COR-L47 (cell line): ENCODE measurements at regions not wholly inside any gene's neighbourhood (a gene's known extent, or its start where the extent isn't known, plus 50 kb on each side); places are given as distances from the start of the nearest gene placed in this dataset.
A peak's percentile ranks its signal among the peaks of the same experiment; 100 is the strongest.

Experiments
- DNase-seq: peaks from one replicate; lab custom pipeline; 2025; lab: John Stamatoyannopoulos, UW

GRCh38 chr2:58562276-58562675 lies 321.2 kb upstream of the FANCL start:
- no peak for DNase-seq

- no peak for DNase-seq
Measured at GRCh38 chr2:58560531-58560930, 319.4 kb upstream of the FANCL start.

DNA sequence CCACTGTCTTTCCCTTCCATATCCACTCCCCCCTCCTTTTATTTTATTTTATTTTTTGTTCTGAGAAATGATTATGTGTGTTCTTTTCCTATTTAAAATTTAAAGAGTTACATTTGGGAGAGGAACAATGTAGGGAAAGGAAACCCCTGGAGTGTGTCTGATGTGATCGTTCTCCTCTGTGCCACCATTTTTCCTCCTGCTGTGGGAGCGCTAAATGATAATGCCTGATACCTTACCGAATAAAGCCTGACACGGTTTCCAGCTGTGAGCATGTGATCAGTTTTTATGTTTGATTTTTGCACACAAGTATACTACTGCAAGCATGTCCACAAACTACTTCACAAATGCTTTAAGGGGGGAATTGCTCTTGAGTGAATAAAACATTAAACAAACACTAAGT lies 317.8 kb upstream of the FANCL start:
- no peak for DNase-seq

GRCh38 chr2:58557176-58557575 lies 316.1 kb upstream of the FANCL start:
- no peak for DNase-seq

DNA sequence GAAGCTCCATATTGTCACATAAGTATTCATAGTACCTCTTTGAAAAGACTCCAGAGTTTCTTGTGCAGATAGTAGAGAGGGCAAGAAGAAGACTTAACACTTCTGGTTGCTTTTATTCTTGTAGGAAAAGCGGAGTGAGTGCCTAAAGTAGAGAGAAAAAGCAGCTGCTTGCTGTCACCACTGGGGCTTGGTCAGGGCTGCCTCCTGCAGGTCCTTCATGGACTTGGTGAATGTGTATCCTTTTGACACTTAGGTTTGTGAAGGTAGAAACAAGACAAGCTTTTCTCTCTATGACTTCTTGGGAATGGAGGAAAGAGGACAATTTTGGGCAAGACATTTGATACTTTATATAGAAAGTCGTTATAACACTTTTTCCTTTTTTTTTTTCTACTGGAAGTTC lies 312.8 kb upstream of the FANCL start:
- DNase-seq: no peak

- DNase-seq: no peak
Measured at GRCh38 chr2:58553522-58553921, 312.4 kb upstream of the FANCL start.

GRCh38 chr2:58545300-58546280 lies 304.5 kb upstream of the FANCL start:
- DNase-seq: no peak

DNA sequence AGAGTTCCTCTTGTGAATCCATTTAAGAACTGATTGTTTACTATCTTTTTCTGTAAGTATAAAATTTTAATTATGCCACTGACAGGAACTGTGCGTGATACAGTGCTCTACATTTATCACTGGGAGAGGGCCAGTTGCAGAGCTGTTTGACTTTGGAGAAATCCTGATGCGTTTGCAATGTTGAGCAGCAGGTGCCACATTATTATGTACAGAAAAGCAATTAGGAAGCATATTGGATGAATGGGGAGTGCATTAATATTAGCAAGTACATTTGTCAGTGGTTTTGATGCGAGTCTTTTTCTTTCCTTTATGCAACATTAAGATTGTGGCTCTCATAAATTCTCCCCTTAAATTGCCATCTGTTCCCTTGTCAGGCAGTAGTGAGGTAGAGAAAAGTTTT lies 302.3 kb upstream of the FANCL start:
- peak; percentile 12 for DNase-seq

GRCh38 chr2:58541511-58541910 lies 300.4 kb upstream of the FANCL start:
- DNase-seq: no peak

DNA sequence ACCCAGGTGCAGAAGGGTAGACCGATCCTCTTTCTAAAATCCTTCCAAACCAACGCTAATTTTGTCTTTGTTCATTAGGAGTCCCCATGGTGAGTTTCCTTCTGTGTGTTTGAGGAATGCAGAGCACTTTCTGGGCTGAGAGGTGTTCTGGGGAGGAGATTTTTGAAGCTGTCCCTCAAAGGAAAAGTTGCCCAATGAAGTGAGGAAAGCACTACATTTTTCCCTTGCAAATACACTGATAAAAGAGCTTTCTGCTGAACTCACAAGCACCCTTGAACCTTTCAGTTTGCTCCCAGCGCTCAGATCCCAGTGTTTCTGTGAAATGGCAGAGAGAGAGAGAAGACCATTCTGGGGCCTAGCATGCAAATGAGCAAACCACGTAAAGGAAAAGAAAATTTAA lies 299.6 kb upstream of the FANCL start:
- no peak for DNase-seq

- peak; percentile 63 for DNase-seq
Measured at GRCh38 chr2:58539973-58540372, 298.8 kb upstream of the FANCL start.

DNA sequence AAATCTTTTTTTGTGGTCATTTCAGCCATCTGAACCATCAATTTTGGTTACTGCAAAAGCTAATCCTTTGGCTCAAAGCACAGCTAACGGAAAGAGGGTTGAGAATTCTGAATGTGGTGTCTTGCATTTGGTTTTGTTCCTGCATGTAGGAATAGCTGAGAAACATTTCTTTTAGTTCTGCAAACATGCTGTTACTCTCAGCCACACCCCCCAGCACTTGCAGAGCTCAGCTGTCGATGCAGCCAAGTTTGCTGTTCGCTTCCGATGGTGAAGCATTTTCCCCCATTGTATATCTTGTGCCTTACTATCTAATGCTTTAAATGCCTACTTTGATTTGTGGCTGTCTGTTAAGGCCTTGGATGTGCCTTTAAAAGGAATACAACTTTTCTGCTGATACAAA lies 294.9 kb upstream of the FANCL start:
- no peak for DNase-seq

- peak; percentile 80 for DNase-seq
Measured at GRCh38 chr2:58535182-58535581, 294.1 kb upstream of the FANCL start.

DNA sequence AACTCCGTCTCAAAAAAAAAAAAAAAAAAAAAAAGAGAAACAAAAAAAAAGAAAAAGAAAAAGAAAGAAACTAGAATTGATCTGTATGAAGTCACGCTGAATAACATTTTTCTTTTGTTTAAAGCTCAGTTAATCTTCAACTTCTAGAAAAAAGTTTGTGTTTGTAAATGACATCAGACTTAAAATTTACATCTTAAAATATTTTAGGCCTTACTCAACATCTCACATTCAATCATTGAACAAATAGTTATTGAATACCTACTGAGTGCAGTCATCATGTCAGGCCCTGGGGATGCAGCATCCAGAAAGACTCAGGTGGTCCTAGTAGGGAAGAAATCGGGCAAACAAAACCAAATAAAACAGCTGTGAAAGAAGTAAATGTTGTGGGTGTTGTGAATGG lies 292.3 kb upstream of the FANCL start:
- no peak for DNase-seq

GRCh38 chr2:58532641-58533040 lies 291.5 kb upstream of the FANCL start:
- DNase-seq: no peak

- DNase-seq: no peak
Measured at GRCh38 chr2:58527647-58528046, 286.5 kb upstream of the FANCL start.

- peak; percentile 65 for DNase-seq
Measured at GRCh38 chr2:58521803-58522554, 280.9 kb upstream of the FANCL start.

- DNase-seq: no peak
Measured at GRCh38 chr2:58520903-58521302, 279.8 kb upstream of the FANCL start.

DNA sequence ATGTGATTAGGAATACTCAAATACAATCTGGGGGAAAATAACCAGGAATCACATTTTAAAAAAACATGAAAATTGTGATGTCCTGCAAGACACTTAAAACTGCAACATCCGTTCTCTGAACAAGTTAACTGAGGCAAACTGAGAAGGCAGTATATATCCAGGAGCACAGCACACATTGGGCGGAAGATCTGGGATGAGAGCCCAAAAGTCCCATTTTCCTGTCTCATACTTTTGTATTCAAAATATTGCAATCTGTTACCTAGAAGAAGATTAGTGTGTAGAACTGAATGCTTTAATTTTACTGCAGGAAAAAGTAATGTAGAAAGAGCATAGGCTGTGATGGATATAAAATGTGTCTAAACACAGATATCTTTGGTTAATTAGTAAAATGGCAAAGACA lies 276.8 kb upstream of the FANCL start:
- DNase-seq: no peak

GRCh38 chr2:58516695-58517094 lies 275.6 kb upstream of the FANCL start:
- DNase-seq: no peak

- no peak for DNase-seq
Measured at GRCh38 chr2:58515827-58516573, 274.9 kb upstream of the FANCL start.

DNA sequence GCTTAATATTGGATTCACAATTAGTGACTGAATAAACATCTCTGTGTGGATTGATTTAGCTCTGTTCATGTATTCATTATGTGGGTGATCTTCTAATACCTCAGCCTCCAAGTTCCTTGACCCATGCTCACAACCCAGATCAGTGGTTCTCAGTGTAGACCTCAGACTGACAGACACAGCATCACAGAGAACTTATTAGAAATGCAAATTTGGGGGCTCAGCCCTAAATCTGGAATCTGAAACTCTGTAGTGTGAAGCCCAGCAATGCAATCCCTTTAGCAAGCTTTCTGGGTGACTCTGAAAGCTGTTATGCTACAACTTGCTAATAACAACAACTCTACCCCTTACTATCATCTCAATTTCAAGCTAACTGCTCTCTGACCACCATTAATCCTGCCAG lies 273.1 kb upstream of the FANCL start:
- no peak for DNase-seq
